DMS 273 (cell line): ENCODE measurements at regions not wholly inside any gene's neighbourhood (a gene's known extent, or its start where the extent isn't known, plus 50 kb on each side); places are given as distances from the start of the nearest gene placed in this dataset.
"Not testable (repeated sequence)": the region's sequence is repeated elsewhere in the genome, so short reads cannot be mapped to it uniquely, and the experiment has no call there.

Experiments used
- DNase-seq: peaks from one replicate; lab custom pipeline; 2025; ENCODE audit not compliant: unreplicated experiment; lab: John Stamatoyannopoulos, UW

DNA sequence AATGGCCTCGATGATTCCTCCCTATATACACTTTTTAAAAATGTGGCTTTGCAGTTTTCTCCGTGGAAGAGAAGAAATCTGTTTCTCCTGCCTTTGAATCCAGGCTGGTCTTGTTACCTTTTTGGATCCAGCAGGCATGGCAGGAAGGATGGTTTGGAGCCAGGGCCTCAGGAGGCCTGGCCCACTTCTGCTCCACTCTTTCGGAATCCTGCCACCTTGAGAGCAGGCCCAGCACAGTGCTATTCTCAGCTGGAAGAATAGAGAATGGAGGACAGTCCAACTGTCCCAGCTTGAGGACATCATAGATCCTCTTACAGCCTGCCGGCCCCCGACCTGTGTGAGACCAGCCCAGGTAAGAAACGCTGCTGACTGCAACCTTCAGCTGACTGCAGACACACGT is 421.5 kb downstream of the FUT8 start:
- no peak for DNase-seq

DNA sequence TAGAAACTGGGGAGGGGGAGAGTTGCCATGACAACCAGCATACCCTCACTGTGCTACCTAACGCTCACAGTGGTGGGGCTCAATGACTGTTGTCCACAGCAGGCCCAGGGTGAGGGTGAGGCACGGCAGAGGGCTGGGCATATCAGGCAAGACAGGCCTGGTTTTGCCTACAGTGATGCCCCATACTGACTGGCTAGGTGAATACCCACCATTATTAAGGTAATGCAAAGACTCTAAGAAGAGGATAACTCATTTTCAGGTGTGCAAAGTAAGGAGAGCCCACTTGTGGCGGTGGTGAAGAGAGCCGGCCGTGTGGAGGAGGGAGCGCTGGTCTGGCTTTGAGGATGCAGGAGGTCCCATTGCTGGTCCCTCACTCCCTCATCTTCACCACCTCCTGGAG is 422.3 kb downstream of the FUT8 start:
- no peak for DNase-seq

DNA sequence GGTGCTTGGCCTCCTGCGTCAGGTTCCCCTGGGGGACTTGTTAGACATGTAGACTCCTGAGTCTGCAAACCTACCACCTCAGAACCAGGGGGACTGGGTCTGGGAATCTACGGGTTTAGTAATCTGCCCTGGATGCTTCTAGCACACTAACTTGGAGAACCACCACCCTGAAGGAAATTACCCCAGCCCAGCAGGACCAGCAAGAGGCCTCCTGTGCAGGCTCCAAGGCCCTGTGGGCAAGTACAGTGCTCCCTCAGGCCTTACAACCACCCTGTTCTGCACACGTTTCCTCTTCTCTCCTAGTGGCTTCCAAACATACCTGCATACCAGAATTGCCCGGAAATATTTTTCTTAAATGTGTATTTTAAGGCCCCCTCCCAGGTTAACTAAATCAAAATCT is 423.0 kb downstream of the FUT8 start:
- DNase-seq = no peak

DNA sequence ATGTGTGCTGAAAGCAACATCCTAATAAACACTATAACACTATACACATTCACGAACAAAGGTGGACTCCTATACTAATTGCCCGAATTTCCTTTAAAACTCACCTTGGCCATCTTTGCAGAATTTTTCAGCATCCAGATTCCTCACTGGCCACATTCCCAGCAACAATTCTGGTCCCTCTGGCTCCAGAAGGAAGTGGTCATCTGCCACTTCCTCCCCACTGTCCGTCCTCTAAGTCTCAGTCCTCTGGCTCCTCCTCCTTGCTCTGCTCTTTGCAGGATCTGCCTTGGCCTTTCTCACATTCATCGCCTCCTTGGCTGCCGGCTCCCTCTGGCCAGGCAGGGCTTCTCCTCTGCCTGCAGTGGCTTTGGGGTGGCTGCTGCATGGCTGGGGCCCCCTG is 426.0 kb downstream of the FUT8 start:
- no peak for DNase-seq

DNA sequence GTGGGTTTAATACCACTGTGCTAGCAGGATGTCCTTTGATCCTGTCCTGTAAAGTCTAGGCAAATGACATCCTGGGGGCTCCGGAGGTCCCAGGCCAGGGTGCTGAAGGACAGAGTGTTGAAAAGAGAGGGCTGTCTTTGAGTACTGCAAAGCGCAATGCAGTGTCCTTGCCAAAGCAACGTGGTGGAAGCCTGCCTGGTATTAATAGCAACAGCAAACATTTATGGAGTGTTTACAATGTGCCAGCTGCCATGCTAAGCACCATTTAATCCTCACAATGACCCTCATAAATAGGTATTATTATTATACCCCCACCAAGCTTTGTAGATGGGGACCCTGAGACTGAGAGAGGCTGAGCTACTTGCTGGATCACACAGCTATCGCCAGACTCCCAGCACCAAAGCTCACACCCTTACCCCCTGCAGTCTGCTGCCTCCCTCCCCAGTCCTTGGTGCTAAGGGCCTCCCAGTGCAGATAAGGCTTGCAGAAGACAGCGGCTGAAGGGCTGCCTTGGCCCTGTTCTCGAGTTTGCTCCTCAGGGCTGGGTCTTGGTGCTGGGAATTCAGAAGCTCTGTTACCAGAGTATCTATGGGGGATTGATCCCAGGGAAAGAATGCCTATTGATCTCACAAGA is 427.7 kb downstream of the FUT8 start:
- no peak for DNase-seq

DNA sequence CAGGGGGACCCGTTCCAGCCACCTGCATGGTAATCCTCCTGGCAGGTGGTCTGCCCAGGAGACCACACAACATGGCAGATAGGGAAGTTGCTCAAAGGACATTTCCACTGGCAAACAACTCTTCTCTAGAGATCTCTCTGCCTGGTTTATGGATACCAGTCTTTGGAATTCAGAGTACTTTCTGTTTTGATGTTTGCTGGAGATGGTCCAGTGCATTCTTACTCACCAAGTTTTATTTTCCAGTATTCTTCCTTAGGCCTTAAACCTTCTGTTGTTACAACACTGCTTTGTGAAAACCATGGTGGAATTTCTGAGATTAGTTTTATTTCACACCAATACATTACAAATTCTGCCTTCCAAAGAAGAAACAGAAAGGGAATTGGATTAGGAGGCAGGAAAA is 428.3 kb downstream of the FUT8 start:
- no peak for DNase-seq

DNA sequence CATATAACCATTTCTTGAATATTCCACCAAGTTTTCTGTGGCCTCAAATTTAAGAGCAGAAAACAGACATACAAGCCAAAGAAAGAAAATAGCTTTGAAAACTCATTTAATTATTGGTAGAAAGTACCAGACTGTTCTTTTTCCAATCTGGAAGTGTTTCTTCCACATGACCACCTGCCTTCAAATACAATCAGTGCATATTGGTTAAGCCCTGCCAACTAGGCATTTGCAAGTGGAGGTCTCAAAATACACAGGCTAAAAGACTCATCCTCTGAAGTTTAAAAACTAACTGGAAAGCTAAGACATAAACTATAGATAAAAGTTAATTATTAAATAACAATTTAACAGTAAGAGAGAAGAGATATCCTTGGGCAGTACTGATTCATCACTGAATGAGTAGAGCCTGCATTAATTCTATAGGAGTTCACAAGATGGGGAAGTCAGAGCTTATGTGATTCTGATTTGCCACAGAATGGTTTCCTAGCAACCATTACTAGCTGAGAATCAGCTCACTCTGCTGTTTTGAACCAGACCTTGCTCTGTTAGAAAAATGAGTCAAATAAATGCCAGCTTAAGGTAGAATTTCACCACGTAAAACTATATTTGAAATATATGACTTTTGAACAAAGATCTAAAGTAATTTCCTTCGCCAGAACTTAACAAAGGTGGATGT is 433.8 kb downstream of the FUT8 start:
- peak; percentile 42 for DNase-seq

DNA sequence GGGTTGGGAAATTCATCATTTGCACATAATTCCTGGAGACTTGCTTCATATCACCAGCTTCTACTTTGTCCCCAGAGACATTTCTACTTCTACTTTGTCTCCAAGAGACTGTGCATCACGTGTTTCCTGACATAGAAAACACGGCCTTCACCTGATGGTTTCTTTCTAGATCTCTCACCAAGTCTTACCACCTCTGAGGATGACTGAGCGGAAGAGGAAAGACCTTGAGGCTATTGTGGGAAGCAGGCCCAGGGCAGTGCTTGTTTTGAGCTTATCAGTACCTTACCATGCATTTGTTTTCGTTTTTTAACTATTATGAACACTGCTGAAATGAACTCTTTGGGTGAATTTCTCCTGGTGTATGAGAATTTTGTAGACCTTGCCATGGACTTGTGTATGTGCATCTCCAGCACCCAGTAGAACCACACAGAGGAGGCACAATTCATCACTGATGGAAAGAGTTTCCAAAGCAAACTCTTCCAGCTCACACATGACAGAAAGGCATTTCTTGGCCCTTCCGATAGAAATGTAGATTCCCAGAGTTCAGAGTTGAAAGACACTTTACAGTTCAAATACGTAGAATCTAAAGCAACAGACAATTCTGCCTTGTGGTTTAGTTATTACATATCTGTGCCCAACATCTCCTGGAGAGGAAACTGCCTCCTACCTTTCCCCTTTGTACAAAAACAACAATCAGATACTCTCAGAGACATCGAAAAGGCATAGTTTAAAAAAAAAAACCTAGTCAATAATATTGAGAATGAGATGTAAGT is 434.7 kb downstream of the FUT8 start:
- no peak for DNase-seq

DNA sequence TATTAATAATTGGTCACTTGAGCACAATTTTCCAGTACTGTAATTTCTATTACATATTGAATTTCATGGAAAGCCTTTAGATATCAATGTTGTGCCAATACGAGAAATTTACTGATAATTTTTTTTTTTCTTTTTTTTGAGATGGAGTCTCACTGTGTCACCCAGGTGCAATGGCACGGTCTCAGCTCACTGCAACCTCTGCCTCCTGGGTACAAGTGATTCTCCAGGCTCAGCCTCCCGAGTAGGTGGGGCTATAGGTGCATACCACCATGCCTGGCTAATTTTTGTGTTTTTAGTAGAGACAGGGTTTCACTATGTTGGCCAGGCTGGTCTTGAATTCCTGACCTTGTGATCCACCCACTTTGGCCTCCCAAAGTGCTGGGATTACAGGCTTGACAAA is 435.4 kb downstream of the FUT8 start:
- not testable (repeated sequence) for DNase-seq

DNA sequence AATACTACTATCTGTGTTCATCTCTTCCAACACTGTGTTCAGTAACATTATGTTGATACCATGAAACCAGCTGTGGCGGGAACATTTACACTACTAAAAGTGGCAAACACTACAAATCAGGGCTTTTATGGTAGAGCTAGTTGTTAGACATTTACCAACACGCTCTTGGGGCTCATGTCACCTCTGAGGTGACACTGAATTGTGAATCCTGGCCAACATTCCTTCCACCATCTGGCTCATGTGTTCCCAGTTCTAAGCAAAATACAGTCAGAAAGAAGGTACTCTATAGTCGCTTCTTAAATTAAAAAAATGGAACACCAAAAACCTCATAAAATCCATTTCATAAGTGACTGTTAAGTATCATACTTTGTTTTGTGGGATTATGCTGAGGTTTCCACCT is 436.6 kb downstream of the FUT8 start:
- DNase-seq = peak; percentile 31

DNA sequence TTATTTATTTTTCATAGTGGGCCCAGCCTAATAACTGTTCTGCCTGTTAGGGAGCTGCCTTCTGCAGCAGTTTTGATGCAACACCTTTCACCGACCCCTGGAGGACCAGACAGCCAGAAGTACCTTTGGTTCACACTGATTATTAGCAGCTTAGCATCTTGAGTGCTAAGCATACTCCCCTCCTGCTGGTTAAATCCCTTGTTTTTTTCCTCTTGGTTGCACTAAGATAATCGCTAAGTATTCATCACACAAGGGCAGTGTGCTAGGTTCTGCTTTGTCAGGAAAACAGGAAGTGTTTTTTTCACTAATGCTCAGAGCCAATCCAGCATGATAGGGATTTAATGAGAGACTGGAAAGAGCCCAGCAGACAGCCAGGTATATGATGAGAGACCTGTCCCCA is 437.0 kb downstream of the FUT8 start:
- peak; percentile 31 for DNase-seq

DNA sequence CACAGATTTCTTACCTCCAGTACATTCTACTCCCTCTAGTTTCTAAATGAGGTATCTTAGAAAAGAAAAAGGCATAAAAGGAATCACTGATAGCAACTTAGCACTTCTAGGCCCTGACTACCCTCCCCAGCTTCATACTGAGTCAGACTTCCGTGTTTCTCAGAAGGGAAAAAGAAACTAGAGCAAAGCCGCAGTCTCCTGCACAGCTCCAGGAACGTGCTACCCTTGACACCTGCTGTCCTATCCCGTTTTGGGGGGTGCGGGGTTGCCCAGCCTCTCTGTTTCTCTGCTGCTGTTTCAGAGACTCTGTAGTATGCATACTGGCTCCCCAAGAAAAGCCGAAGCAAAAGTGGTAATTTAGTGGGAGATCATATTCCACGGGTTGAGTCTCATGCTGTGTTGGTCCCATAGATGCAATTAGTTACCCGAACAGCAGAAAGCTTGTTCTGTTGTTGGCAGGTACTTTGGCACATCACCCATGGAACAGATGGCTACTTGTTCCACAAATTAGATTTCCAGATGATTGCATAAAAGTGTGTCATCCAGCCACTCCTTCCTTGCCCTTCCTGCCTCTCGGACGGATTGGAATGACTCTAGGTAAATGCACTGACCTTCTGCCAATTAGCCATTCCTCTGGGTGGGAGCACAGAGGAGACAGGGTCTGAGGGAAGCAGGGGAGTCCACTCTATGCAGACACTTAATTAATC is 438.1 kb downstream of the FUT8 start:
- DNase-seq = peak; percentile 94

DNA sequence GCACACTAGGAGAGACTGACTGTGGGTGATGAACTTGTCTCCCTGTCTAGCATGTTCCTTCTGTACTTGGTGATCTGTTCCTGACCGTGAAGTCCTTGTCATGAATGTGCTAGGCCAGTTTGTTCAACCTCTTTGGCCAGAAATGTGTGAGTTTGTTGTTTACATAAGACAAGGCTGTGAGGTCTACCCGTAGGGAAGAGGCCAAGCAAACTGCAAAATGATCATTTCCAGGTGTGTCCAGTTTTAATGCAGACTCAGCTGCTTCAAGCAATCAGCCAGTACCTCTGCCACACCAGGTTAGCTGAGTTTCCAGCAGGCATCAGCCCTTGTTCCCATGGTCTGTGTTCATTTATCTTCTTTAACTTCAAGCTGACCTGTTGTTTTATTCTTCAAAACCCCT is 440.2 kb downstream of the FUT8 start:
- no peak for DNase-seq

DNA sequence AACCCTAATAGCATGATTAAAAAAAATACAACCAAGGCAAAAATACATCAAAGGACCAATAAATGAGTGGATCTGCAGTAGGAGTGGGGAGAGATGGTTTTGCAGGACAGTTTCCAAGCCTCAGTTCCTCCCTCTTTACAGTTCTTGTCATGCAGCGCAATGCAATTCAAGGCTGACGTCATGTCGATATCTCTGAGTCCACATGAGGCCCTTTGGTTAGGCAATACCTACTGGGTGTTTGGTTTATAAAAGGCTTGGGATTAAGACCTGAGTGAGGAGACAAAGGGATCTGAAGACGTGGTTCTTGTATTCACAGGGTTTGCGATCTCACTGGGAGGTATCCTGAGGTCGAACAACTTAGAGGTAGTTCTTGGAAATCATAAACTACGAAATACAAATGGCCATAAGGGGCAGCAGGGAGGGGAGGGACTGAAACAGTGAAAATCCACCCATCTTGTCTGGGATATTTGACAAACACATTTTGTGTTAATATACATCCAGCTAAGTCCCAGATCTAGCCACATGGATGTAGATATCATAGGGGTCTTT is 441.0 kb downstream of the FUT8 start:
- DNase-seq = no peak

DNA sequence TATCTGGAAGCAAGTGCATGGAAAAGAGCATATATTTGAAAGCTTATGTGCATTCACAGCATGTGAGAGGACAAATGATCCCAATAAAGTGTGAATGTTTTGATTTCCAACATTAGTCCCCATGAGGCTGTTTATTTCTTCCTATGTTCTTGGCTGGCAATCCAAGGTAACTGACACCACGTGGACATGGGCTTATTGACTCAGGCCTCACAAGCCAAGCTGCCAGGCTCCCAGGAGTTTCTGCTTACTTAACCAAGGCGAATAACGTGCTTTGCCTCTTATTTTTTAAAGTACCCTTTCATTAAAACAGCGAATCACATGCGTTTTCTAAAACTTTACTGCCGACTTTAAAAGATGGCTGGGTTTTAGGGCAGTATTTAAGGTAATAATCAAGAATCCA is 441.7 kb downstream of the FUT8 start:
- peak; percentile 44 for DNase-seq

DNA sequence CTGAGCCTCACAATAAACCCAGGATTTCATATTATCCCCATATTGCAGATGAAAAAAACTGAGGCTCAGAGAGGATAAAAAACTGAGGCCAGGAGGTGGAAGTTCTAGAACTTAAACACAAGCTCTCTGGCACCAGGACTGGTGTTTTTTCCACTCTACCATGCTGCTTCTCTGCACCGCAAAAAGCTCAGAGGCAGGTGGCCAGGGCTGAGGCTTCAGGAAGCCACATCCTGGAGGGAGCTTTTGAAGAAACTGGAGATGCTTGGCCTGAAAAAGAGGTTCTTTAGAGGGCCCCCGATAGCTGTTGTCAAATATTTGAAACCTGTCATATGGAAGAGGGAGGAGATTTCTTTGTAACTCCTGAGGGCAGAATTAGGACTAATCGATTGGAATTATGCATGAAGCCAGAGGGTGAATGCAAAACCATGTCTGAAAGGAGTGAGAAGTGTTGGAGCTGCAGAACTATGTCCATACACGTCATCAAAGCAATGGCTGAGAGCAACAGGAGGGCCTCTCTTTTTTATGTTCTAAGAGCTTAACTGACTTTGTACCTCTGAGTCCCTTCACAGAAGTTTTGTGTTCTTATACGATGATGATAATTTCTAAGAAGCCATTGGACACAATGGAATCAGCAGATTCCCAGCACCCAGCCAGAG is 448.6 kb downstream of the FUT8 start:
- DNase-seq = no peak

DNA sequence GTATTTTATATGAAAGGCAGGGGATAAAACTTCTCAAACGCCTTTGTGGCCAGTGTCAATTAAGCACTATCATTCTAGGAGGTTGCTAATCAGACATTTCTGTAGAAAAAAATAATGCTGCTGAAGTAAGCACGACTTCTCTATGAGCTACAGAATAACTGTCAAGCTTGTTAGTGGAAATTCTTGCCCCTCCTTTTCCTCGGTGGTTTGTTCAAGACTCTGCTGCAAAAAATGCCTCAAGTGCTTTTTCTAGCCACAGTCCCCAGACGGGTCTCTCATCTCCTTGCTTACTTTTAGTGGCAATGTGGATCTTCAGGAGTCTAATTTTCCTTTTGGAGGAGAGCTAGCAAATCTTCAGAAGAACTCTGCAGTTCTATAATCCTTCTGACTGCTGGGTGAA is 452.0 kb downstream of the FUT8 start:
- no peak for DNase-seq

DNA sequence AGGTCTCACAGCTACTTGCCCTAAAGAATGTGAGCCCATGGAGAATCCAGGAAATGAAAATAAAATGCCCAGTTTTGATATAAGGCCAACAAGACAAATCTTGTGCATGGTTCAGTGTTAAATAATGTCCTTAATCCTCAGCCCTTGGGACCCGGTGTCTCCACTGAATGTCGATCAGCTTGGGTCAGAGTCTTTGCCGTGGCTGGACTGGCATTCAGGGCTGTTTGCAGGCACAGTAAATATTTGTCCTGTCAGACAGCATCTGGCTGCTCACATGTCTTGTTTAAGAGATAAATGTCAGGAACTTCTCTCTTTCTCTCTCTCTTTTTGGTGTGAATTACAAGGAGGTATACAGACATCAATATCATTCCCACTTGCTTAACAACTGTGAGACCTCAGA is 452.5 kb downstream of the FUT8 start:
- peak; percentile 30 for DNase-seq

DNA sequence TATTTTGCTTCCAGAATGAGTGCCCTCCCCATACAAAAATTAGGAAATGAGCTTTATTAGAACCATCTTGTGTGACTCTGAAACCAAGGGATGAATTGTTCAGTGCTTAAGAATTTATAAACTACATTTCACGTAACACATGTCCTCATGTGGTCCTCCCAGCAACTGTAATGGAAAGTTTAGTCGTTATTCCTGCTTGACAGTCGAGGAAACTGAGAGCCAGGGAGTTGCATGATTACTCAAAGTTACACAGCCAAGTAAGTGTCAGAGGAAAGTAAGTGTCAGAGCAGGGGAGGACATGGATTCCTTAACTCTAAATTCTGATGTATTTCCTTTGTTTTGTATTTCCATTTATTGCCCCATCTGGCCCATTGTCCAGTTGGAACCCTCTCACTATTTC is 453.9 kb downstream of the FUT8 start:
- DNase-seq = no peak

DNA sequence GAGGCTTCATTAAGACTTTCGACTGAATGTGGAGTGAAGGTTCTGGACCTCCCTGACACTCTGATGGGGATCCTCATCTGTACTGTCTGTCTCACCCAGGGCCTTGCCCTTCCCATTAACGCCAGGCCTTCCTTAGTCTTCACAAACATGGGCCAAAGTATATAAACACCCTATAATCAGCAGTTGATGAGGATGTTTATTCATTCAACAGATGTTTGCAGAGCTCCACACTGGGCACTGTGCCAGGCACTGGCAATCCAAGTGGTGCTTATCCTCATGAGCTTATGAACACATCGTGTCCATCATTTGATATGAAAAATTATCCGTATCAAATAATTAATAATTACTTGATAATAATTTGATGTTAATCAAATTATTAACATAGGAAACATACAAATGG is 454.4 kb downstream of the FUT8 start:
- DNase-seq = peak; percentile 90

DNA sequence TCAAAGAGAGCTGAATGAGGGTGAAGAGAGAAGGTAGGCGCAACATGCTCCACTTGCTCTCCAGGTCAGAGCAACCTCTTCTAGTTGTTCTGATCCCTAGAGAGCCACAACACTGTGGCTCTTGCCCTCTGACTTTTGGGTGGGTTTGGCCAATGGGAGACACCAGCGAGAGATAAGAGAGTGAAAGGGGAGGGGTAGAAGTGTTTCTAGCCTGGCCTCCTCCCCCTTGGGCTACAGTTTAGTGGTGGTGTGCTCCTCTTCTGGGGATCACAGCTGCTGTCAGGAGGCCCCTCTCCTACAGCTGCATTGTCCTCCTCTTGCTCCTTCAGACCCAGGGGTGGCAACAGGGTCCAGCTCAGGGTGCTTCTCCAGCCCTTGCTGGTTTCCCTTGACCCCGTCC is 454.8 kb downstream of the FUT8 start:
- no peak for DNase-seq
